Prostate gland (tissue), 2 donors: ENCODE measurements at regions not wholly inside any gene's neighbourhood (a gene's known extent, or its start where the extent isn't known, plus 50 kb on each side); places are given as distances from the start of the nearest gene placed in this dataset.

Experiments
- POLR2A ChIP-seq: fragments of 450-650 bp; IDR thresholded peaks from one replicate; pipeline ENCODE4 v1.6.1; 2016; ENCODE audit warnings: antibody characterized with exemption, mild to moderate bottlenecking
- POLR2AphosphoS5 ChIP-seq: sonication (generic); formaldehyde crosslinking; IDR thresholded peaks from one replicate; pipeline ENCODE4 v1.6.1; 2017; ENCODE audit warnings: antibody characterized with exemption
- TF ChIP-seq, protein P1 (sequence below), 4 experiments: fragments of 200-600 bp in 2 of 4; fragments of 450-650 bp in 2 of 4; sonication (generic) in 2 of 4; IDR thresholded peaks; 1 replicate in 3 of 4; 2 replicates in 1 of 4; pipeline ENCODE4 v1.5.1; 2016 to 2019; ENCODE audit warnings: antibody characterized with exemption in 4 of 4, mild to moderate bottlenecking in 2 of 4, moderate library complexity in 2 of 4

DNA sequence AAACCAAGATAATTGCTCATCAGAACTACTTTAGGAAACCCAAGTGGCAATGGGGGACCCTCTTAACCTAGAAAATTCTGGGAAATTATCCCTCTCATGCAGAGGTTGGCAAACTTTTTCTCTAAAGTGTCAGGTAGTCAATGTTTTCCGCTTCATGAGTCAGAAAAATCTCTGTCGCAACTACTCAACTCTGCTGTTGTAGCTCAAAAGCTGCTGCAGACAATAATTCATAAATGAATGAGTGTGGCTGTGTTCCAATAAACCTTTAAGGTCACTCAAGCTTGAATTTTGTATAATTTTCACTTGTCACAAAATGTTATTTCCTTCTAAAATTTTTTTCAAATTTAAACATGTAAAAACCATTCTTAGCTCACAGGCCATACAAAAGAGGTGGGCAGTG is 193.4 kb upstream of the MID1 start:
- TF ChIP-seq, protein P1, sequence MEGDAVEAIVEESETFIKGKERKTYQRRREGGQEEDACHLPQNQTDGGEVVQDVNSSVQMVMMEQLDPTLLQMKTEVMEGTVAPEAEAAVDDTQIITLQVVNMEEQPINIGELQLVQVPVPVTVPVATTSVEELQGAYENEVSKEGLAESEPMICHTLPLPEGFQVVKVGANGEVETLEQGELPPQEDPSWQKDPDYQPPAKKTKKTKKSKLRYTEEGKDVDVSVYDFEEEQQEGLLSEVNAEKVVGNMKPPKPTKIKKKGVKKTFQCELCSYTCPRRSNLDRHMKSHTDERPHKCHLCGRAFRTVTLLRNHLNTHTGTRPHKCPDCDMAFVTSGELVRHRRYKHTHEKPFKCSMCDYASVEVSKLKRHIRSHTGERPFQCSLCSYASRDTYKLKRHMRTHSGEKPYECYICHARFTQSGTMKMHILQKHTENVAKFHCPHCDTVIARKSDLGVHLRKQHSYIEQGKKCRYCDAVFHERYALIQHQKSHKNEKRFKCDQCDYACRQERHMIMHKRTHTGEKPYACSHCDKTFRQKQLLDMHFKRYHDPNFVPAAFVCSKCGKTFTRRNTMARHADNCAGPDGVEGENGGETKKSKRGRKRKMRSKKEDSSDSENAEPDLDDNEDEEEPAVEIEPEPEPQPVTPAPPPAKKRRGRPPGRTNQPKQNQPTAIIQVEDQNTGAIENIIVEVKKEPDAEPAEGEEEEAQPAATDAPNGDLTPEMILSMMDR (IDR thresholded peaks at IDR 0.05), result no peak
- no peak for TF ChIP-seq POLR2A
- TF ChIP-seq POLR2AphosphoS5, result no peak
